ENCODE measurements at regions not wholly inside any gene's neighbourhood (a gene's known extent, or its start where the extent isn't known, plus 50 kb on each side); places are given as distances from the start of the nearest gene placed in this dataset.
"Not testable (repeated sequence)": the region's sequence is repeated elsewhere in the genome, so short reads cannot be mapped to it uniquely, and the experiment has no call there.

GRCh38 chr6:15160812-15161211 lies 85.1 kb upstream of the JARID2 start:
- in situ Hi-C loops (cut with HindIII; ENCODE audit: low sequenced_read_pairs) = no loop called here

GRCh38 chr6:15164855-15165254 lies 81.0 kb upstream of the JARID2 start:
- in situ Hi-C loops (cut with HindIII; ENCODE audit: low sequenced_read_pairs) = not testable (repeated sequence)

GRCh38 chr6:15166121-15166520 lies 79.7 kb upstream of the JARID2 start:
- in situ Hi-C loops (cut with HindIII; ENCODE audit: low sequenced_read_pairs) = no loop called here

- in situ Hi-C loops (cut with HindIII; ENCODE audit: low sequenced_read_pairs) = no loop called here
Observed at GRCh38 chr6:15170126-15170525, 75.7 kb upstream of the JARID2 start.

- in situ Hi-C loops (cut with HindIII; ENCODE audit: low sequenced_read_pairs) = no loop called here
Observed at GRCh38 chr6:15171026-15171425, 74.8 kb upstream of the JARID2 start.

GRCh38 chr6:15176816-15177370 lies 69.0 kb upstream of the JARID2 start:
- in situ Hi-C loops (cut with HindIII; ENCODE audit: low sequenced_read_pairs) = no loop called here

GRCh38 chr6:15183979-15184378 lies 61.9 kb upstream of the JARID2 start:
- in situ Hi-C loops (cut with HindIII; ENCODE audit: low sequenced_read_pairs) = no loop called here

GRCh38 chr6:15184441-15184861 lies 61.4 kb upstream of the JARID2 start:
- in situ Hi-C loops (cut with HindIII; ENCODE audit: low sequenced_read_pairs) = no loop called here

- in situ Hi-C loops (cut with HindIII; ENCODE audit: low sequenced_read_pairs) = not testable (repeated sequence)
Observed at GRCh38 chr6:15185111-15185510, 60.8 kb upstream of the JARID2 start.

GRCh38 chr6:15193451-15193850 lies 52.4 kb upstream of the JARID2 start:
- in situ Hi-C loops (cut with HindIII; ENCODE audit: low sequenced_read_pairs) = not testable (repeated sequence)

- in situ Hi-C loops (cut with HindIII; ENCODE audit: low sequenced_read_pairs) = no loop called here
Observed at GRCh38 chr6:15194453-15194852, 51.4 kb upstream of the JARID2 start.
